Myocyte (in vitro differentiated cells): ENCODE measurements at regions not wholly inside any gene's neighbourhood (a gene's known extent, or its start where the extent isn't known, plus 50 kb on each side); places are given as distances from the start of the nearest gene placed in this dataset.
"Not testable (repeated sequence)": the region's sequence is repeated elsewhere in the genome, so short reads cannot be mapped to it uniquely, and the experiment has no call there.

Experiments used
- DNase-seq: peaks from one replicate; pipeline ENCODE4 v3.0.0-alpha.2; 2012; ENCODE audit warnings: low read depth

DNA sequence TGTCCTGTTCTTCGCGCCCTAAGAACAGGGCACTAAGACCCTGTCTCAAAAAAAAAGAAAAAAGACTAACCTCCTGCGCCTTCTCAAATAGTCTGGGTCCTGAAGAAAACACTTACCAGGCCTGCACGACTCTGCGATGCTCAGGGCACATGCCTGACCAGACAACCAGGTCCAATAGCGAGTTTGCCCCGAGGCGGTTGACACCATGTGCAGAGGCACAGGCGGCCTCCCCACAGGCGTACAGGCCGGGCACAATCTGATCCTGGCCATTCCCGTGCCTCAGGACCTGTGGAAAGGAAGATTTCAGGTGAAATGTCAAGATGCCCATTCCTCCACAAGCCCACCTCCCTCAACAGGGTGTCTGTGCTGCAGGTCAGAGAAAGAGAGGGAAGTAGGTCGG lies 65.9 kb upstream of the TNK2 start:
- not testable (repeated sequence) for DNase-seq

DNA sequence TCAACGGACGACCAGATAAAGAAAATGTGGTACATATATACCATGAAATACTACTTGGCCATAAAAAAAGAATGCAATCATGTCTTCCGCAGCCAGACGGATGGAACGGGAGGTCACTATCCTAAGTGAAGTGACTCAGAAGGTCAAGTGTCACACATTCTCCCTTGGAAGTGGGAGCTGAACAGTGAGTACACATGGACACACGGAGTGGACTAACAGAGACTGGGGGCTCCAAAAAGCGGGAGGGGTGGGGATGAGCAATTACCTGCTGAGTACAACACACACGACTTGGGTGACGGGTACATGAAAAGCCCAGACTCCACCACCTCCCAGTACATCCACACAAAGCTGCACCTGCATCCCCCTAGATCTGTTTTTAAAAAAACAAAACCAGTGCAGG lies 62.5 kb upstream of the TNK2 start:
- DNase-seq: not testable (repeated sequence)

DNA sequence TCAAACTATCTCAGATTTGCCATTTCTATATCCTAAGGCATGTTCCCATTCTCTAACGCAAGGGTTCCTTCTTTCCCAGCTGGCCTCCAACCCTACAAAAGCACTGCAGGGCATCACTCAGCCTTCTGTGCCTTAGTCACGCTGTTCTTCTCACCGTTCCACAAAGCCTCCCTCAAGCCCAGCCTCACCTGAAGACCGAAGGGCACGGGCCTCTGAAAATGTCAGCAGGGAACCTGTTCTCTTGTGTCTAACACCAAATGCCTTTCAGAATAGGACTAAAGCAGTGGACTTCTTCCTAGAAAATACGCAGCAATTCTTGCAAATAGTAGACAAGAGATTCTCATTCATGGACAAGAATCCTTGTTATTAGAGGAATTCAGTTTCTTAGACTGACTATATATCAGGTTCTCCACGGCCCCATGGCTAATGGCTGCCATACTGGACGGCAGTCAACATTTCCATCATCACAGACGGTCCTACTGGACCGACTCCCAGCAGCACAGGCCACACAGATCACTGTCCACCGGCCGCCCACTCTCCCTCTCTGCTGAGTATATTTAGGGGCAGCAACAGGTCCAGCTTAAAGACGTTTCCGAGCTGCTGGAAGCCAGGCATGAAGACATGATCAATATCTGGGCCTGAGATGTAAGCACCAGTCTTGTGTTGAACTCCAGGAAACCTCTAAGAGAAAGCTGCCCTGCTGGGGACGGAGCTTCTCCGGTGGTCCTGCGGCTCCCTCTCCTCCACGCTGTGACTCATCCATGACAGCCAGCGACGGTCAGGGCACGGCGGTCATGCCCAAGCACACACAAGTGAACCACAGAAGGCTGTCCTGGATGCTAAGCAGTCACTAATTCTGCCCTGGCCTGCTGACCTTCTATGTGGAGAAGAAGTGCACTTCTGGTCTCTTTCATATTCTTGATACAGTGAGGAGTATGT lies 61.8 kb upstream of the TNK2 start:
- DNase-seq: not testable (repeated sequence)

DNA sequence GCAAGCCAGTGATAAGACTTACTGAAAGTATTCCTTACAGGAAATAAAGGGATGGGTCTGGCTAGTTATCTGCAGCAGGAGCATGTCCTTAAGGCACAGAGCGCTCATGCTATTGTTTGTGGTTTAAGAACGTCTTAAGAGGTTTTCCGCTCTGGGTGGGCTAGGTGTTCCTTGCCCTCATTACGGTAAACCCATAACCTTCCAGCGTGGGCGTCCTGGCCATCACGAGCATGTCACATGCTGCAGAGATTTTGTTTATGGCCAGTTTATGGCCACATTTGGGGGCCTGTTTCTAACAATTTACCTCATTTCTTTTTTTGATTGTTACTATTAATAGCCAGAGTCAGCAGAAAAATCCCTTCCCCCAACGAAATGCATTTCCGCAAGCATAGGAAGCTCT lies 61.0 kb upstream of the TNK2 start:
- not testable (repeated sequence) for DNase-seq

DNA sequence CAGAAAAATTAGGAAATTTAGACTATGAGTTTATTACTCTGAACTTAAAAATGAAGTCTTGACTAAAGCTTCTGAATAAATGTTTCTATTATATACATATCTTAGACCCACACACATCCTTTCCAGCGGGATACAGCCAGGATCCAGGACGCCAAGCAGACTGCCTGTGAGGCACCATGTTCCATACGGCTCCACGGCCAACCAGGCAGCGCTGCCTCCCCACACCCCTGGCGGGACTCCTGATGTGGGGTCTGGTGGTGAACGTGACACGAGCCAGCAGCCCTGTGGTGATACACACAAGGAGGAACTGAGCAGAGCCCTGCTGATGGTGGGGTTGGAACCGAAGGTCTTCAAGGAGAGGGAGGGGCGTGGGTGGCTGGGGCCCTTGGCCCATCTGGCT lies 59.8 kb upstream of the TNK2 start:
- not testable (repeated sequence) for DNase-seq

DNA sequence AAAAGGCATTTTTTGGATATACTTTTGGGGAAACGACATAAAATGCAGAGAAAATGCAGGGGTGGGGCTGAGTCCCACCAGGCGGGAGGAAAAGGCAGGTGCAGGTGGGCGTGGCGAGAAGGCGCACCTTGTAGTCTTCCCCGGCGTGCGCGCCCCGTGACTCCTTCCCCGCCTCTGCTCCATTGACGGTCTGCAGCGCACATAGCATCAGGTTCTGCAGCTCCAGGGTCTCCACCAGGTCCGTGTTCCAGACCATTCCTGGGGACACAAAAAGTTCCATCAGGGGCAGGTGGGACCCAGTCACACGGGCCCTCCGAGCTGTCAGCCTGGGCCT lies 59.0 kb upstream of the TNK2 start:
- DNase-seq: not testable (repeated sequence)

DNA sequence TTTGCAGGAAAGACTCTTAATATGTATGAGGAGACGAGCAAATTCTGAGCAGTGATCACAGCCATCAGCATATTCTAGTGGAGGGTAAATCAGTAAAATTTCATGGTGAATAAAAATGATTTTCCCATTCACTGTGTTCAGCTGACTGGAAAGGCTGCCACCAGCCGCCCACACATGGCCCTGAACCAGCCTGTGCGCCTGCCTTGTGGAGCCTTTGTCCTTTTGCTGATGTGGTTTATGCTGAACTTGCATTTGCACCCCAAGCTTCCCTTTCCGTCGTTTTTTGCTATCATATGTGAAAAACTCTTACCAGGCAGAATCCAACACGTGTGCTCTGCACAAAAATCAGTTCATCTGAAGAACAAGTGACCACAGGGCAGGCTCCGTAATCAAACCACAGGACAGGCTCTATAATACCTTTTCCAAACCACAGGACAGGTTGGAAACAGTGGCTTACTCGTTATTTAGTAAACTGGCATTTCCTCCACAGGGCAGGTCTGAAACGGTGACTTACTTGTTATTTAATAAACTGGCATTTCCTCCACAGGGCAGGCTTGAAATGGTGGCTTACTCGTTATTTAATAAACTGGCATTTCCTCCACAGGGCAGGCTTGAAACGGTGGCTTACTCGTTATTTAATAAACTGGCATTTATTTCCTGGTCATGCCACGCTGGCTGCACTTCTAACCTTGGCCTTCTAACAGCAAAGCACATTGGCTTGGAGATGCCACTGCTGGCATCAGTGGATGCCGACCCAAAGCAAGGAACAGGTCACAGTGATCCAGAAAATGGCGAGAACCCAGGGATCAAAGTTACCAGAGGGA lies 58.4 kb upstream of the TNK2 start:
- DNase-seq: not testable (repeated sequence)

DNA sequence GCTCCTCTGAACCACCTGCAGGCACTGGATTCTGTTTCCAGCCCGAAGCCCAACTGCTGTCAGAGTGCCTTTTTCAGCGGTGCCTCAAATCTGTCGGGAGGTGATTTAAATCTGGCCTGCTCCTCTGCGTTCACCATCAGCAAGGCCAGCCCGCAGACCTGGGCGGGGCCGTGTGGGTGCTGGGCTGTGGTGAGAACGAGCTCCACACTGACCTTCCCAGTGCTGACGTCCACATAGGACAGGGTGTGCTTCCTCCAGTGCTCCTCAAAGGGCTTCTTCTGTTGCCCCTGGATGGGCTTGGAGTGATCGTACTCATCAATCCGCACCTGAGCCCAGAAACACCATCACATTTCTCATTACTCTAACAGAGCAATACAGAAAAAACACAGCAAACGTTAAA lies 56.9 kb upstream of the TNK2 start:
- not testable (repeated sequence) for DNase-seq

DNA sequence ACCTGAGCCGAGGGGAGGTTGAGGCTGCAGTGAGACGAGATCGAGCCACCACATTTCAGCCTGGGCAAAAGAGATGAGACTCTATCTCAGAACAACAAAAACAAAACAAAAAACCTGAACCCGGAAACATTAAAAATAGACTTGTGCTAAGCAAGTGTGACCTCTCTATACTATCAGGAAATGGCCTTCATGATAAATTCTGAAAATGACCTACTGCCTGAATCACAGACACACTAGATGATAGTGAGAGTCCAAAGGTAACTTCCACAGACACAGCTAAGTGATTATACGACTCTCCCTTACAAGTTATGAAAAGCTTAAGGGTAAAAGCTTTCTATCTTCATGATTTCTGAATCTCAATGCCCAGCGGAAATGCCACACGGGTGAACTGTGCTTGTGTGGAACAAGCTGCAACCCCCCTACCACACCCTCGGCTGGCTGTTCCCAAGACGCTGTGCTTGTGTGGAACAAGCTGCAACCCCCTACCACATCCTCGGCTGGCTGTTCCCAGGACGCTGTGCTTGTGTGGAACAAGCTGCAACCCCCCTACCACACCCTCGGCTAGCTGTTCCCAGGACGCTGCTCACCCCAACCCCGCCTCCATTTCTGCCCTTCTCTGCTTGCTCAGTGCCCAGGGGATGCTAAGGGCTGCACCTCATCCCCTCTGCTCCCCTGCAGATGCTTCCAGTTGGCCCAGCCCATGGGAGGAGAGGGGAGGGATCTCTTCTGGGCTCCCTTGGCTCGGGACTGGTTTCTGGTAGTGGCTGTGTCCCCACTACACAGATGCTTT lies 56.2 kb upstream of the TNK2 start:
- not testable (repeated sequence) for DNase-seq

DNA sequence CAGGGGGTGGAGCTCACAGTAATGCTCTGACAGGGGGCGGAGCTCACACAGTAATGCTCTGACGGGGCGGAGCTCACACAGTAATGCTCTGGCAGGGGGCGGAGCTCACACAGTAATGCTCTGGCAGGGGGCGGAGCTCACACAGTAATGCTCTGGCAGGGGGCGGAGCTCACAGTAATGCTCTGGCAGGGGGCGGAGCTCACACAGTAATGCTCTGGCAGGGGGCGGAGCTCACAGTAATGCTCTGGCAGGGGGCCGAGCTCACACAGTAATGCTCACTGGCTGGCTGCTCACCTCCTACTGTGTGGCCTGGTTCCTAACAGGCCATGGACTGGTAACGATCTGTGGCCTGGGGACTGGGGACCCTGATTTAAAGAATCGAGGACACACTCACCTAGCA lies 53.9 kb upstream of the TNK2 start:
- not testable (repeated sequence) for DNase-seq

DNA sequence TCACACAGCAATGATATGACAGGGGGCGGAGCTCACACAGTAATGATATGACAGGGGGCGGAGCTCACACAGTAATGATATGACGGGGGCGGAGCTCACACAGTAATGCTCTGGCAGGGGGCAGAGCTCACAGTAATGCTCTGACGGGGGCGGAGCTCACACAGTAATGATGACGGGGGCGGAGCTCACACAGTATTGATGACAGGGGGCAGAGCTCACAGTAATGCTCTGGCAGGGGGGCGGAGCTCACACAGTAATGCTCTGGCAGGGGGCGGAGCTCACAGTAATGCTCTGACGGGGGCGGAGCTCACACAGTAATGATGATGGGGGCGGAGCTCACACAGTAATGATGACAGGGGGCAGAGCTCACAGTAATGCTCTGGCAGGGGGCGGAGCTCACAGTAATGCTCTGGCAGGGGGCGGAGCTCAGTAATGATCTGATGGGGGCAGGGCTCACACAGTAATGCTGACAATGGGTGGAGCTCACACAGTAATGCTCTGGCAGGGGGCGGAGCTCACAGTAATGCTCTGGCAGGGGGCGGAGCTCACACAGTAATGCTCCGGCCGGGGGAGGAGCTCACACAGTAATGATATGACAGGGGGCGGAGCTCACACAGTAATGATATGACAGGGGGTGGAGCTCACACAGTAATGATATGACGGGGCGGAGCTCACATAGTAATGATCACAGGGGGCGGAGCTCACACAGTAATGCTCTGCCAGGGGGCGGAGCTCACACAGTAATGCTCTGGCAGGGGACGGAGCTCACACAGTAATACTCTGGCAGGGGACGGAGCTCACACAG lies 52.8 kb upstream of the TNK2 start:
- DNase-seq: not testable (repeated sequence)

DNA sequence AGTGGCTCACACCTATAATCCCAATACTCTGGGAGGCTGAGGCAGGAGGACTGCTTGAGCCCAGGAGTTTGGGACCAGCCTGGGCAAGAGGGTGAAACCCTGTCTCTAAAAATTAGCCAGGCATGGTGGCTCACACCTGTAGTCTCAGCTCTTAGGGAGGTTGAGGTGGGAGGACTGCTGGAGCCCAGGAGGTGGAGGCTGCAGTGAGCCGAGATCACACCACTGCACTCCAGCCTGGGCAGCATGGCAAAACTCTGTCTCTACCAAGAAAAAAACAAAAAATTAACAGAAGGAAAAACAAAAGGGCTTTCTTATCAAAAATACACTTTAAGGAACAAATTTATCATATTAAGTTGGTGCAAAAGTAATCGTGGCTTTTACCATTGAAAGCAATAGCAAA lies 51.8 kb upstream of the TNK2 start:
- DNase-seq: not testable (repeated sequence)

DNA sequence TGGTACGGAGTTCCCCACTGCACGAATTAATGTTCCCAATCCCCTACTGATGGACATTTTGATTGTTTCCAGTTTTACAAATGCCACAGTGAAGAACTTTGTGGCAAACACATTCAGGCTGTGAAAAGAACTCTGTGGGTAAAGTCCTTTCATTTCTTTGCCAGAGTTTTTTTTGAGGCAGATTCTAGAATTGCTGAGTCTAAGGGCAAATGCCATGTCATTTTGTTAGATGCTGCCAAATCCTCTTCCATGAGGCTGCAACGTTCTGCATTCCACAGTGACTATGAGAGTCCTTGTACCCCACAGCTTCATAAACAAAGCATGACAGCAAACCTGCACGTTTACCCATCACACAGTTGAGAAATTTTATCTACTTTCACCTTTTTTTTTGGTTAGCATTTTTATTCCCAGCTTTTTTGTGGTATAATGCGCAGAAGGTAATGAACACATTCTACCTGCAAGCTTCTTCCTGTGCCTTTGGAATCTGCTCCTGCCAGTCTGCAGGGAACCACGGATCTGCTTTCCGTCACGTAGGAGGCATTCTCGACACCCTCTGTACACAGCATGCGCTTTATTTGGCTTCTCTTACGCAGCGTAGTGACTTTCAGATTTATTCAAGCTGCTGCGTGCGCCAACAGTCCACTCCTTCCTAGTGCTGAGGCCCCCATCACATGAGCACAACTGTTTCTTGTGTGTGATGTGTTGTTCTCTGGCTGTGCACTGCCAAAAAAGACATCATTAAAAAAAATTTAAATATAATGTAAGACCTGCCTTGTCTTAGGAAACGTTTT lies 51.2 kb upstream of the TNK2 start:
- DNase-seq: not testable (repeated sequence)

DNA sequence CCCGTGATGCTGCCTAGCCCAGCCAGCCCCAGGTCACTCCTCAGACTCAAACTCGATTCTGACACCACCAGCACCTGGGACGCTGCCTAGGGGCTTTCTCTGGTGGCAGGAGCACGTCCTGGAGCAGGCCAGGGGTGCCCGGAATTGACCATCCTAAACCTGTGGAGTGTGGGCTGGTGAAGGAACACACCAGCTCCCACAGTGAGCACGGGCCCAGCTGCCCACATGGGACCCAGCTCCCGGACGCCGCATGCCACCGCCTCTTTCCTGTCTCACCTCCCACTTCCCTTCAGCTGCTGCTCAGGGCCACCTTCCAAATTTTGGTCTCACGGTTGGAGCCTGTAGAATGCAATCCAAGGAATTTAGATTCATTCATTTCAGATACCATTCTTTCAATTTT lies 50.4 kb upstream of the TNK2 start:
- not testable (repeated sequence) for DNase-seq
